GM19372 (cell line): ENCODE measurements at regions not wholly inside any gene's neighbourhood (a gene's known extent, or its start where the extent isn't known, plus 50 kb on each side); places are given as distances from the start of the nearest gene placed in this dataset.
"Not testable (repeated sequence)": the region's sequence is repeated elsewhere in the genome, so short reads cannot be mapped to it uniquely, and the experiment has no call there.

ENCODE experiments used
- ATAC-seq: cut with Tn5 transposase; IDR thresholded peaks from one replicate; pipeline ENCODE4 v1.9.1; 2021; ENCODE audit warnings: mild to moderate bottlenecking, low read depth, moderate library complexity; ENCODE audit not compliant: unreplicated experiment

DNA sequence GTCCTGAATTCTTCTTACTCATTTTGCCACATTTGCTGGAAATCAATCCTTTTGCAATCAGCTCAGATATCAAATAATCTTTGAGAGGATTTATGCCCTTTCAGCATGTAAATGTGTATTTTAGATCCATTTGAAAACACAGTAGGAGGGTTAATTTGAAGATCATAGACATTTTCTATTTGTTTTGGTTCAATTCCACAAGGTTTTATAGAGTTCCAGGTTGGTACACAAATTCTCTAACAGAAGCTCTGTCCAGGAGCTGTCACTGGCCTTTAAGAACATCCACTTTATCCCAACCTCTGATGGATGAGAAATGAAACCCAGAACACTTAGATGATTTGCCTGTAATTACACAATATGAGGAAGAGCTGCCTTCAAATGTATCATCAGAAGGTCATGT is 157.3 kb upstream of the CHAC2 start:
- ATAC-seq, result no peak

- ATAC-seq, result no peak
These were observed 158.1 kb upstream of the CHAC2 start for GRCh38 chr2:53609551-53609950.

DNA sequence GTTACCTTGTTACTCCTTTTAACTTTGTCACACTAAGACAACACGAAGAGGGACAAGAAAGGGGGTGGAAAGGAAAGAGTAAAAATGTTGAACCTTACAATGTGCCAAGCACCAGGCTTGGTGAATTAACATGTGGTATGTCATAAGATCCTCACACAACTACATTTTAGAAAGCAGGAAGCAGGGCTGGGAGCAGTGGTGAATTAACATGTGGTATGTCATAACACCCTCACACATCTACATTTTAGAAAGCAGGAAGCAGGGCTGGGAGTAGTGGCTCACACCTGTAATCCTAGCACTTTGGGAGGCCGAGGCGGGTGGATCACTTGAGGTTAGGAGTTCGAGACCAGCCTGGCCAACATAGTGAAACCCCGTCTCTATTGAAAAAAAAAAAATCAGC is 159.3 kb upstream of the CHAC2 start:
- ATAC-seq, result no peak

DNA sequence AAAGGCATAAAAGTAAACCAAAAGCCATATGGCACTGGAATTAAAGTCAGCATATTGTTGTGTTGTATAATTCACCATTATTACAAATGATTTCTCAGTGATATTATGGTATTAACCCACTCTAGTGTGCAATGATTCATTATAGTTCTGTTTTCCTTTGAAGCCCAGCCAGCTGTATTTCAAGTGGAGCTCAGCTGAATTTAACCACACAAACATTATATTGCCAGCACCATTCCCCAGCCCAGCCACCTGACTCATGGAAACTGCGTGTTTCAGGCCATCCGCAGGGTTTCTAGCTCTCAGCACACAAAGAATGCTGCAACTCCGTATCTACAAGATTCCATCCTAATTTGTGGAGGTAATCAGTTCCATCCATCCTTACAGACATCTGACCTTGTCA is 166.8 kb upstream of the CHAC2 start:
- ATAC-seq, result no peak

GRCh38 chr2:53586733-53587612 is 180.6 kb upstream of the CHAC2 start:
- ATAC-seq, result not testable (repeated sequence)

DNA sequence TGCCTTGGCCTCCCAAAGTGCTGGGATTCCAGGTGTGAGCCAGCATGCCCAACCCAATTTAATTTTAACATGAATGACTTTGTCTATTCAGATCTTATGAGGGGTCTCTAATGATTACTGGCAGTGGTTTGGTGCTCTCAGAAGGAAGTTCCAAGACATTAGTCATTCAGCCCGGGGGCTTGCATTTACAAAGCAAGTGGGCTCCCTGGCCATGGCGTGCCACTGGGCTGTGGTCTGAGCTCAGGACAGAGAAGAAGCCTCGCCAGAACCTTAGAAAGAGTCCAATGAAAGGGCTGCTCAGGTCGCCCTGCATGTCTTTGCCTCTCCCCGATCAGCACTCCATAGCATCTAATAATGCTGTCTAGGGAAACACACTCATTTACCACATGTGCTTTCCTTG is 182.6 kb upstream of the CHAC2 start:
- ATAC-seq, result no peak

DNA sequence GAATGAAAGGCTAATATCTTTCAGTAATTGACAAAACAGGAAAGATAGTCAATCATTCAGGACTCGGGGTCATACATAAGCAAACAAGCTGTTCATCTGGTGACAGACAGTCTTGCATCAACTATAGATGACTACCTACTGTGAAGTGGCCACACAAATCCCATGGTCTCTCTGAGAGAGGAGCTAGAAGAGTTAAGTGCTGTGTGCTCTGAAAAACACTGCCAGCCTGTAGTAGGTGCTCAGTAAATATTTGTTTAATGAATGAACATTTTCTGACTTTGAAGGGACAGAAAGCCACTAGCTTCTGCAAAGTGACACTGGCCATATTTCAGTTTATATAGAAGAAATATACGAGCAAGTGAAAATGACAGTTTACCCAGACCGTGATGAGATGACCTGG is 184.0 kb upstream of the CHAC2 start:
- no peak for ATAC-seq

DNA sequence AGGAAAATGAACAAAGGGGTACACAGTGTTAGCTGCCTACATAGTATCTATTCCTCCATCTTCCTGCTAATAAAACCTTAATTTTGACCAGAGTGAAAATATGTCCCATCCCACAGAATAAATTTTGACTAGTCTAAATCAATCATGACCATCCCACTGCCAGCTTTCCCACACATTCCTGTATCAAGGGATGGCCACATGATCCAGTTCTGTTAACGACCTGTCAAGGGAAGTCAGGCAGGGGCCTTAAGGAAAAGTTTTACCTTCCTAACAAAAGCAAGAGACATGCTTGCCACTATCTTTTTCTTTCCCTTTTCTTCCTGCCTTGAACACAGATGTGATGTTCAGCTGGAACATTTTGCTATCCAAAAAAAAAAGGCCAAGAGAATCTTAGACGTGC is 185.0 kb upstream of the CHAC2 start:
- no peak for ATAC-seq

DNA sequence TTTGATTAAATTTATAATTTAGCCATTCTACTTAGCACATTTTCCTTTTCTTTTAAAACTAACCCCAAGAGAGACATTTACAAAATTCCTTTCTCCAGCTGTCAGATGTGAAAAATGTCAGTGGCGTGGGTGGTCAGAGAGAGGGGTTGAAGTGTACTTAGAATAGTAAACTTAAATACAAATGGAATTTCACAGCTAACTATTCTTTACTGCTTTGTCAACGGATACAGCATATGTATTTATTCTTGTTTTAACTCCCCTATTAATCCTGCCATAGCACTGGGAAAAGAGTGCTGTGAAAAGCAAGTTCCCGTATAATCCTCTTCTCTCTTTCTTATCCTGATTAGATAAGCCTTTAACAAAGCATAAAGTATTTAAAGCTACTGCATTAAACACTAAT is 191.4 kb upstream of the CHAC2 start:
- no peak for ATAC-seq

DNA sequence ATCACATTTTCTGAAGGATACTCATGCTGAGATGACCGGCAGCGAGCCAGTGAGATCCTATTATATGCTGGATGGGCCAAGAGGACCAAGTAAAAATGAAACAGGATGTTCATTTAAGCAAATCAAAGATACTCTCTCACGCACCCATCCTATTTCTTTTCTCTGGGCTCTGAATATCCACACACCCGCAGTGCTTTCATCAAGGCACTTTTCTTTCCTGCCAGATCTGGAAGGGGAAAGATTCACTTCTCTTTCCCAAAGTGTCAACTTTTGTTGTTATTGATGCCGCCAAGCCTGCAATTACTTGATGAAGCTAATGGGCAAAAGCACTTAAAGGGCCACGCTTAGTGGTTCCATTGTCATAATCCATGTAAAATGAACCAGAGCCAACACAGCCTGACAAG is 191.9 kb upstream of the CHAC2 start:
- ATAC-seq, result no peak

GRCh38 chr2:53572696-53573095 is 194.9 kb upstream of the CHAC2 start:
- no peak for ATAC-seq

DNA sequence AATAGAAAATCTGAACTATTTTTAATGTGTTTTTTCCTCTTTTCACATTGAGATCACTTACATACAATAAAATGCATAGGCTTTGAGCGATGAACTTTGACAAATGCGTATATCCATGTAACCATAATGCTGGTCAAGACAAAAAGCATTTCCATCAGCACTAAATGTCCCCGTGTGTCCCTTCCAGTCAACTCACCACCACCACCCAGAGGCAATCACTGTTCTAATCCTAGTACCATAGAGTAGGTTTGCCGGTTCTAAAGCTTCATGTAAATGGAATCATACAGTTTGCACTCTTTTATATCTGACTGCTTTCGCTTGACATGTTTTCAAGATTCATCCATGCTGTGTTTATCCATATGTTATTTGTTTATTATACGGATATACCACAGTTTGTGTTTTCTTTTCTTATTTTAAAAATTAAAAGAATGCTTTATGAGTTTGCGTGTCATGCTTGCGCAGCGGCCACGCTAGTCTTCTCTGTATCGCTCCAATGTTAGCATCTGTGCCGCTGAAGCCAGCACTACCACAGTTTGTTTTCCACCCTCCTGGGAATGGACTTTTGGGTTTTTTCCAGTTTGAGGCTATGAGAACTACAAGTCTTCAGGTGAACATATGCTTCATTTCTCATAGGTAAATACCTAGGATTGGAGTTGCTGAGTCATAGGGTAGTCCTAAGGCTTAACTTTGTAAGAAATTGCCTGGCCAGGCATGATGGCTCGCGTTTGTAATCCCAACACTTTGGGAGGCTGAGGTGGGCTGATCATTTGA is 197.5 kb upstream of the CHAC2 start:
- ATAC-seq, result no peak

GRCh38 chr2:53568469-53568868 is 199.1 kb upstream of the CHAC2 start:
- peak; percentile 56 for ATAC-seq

DNA sequence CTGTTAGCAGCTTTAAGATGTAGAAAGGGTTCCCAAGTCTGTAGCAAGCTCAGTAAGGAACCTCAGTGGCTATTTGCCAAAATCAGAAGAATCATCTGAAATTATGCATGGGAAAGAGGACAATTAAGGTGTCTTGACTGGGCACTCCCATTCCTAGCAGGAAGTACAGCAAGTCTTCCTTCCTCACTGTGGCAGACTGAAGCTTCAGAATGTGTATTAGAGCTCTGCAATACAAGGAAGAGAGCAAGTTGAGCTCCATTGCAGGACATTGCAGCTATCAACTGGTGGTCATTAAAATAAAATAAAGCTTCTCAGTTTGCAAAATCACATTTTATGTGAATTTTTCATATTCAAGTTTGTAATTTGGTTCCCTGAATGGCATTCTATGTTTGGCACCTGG is 200.5 kb upstream of the CHAC2 start:
- no peak for ATAC-seq

DNA sequence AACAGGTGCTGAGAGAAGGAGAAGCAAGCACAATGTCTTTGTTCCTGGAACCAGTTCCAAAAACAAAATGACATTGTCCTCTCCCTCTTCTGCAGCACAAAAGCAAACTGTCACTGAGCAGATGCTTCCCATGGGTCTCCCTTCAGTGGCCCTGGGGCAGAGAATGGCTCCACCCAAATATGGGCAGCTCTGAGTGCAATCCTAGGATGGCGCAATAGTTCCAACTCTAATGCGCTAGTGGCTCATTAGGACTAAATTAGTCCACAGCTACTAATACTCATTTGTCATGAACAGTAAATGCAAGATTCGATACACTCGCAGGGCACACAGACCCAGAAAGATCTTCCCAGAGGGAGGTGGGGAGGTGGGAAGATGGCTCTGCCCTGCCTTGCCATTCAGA is 205.2 kb upstream of the CHAC2 start:
- ATAC-seq, result no peak

GRCh38 chr2:53561155-53561554 is 206.4 kb upstream of the CHAC2 start:
- ATAC-seq, result no peak

- no peak for ATAC-seq
These were observed 208.2 kb upstream of the CHAC2 start for GRCh38 chr2:53559302-53559966.

- ATAC-seq, result no peak
These were observed 208.7 kb upstream of the CHAC2 start for GRCh38 chr2:53558867-53559266.

DNA sequence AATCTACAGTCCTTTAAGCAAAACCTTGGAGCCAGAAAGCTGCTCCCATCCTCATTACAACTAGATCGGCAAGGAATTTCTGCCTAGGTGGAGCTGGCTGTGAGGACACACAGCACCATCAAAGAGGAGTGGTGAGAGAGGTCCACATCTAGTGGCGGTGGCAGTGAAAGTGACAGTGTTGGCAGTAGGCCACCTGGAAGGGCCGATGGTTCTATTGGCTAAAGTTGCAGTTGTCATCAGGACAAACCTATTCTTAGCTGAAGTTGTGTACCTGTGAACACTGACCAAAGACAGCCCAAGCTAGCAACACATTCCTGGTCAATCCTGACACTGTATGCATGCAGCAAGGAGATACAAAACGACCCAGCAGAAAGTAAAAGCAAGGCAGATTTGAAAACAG is 218.1 kb upstream of the CHAC2 start:
- ATAC-seq, result no peak

GRCh38 chr2:53545604-53546003 is 222.0 kb upstream of the CHAC2 start:
- ATAC-seq, result no peak

DNA sequence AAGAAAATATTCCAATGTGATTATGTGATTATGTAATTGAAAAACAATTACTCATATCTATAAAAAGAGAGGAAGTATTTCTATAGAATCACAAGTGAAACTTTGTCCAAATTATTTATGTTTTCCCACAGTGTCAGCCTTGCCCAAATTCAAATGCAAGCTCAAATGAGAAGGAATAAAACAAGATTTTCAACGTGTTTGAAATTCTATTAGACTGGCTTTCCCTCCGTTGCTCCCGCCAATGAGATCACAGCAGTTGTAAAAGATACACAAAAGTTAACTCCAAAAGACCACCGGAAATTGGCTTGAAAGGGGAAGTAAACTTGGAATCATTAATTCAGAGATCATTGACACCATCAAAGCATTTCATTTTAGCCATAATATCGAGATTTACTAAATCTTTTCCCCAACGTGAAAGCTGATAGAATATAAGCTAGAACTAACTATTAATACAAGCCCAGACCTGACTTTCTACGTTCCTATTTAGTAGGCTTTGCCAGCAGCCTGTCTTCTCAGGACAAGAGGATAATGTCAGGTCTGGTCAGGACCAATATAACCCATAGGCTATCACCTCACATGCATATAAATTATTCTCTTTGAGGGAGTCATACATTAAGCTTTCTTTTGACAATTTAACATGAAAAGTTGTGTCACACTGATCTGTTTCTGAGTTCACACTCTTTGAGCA is 222.6 kb upstream of the CHAC2 start:
- no peak for ATAC-seq
